Tibial artery (tissue), 4 donors: ENCODE measurements at regions not wholly inside any gene's neighbourhood (a gene's known extent, or its start where the extent isn't known, plus 50 kb on each side); places are given as distances from the start of the nearest gene placed in this dataset.

Source experiments
- DNase-seq, 2 donors: peaks; one replicate each; pipeline ENCODE4 v3.0.0-alpha.2; 2019
- H3K27ac ChIP-seq, 2 donors: fragments of 200-600 bp; sonication (generic) in 1 of 2; 1 replicate in 1 of 2; 2 replicates in 1 of 2; pipeline ENCODE4 v1.5.1; 2018 to 2019; ENCODE audit warnings: mild to moderate bottlenecking in 1 of 2
- H3K27me3 ChIP-seq, 2 donors: fragments of 200-600 bp; sonication (generic) in 1 of 2; one replicate each; pipeline versions ENCODE4 v1.5.1 to v1.6.0; 2016 to 2019
- H3K36me3 ChIP-seq, 3 donors: fragments of 200-600 bp; sonication (generic) in 2 of 3; one replicate each; pipeline ENCODE4 v1.5.1; 2016 to 2019; ENCODE audit warnings: mild to moderate bottlenecking in 2 of 3
- H3K4me1 ChIP-seq, 4 donors: fragments of 200-600 bp; sonication (generic) in 2 of 4; 1 replicate in 3 of 4; 2 replicates in 1 of 4; pipeline ENCODE4 v1.5.1; 2016 to 2019
- H3K4me3 ChIP-seq, 2 donors: fragments of 200-600 bp; sonication (generic) in 1 of 2; 1 replicate in 1 of 2; 2 replicates in 1 of 2; pipeline ENCODE4 v1.5.1; 2018 to 2019; ENCODE audit warnings: mild to moderate bottlenecking in 2 of 2
- H3K9me3 ChIP-seq, 3 donors: fragments of 200-600 bp; sonication (generic) in 1 of 3; one replicate each; pipeline ENCODE4 v1.5.1; 2016 to 2019
- intact Hi-C: fragments of 100-400 bp; cut with DNase I; formaldehyde crosslinking; loops from one replicate; pipeline ENCODE4 v1.15.0; 2023; ENCODE audit warnings: low total_unique reads
- TF ChIP-seq, protein P1 (sequence below), 2 experiments: fragments of 200-600 bp in 1 of 2; fragments of 450-650 bp in 1 of 2; IDR thresholded peaks; one replicate each; pipeline ENCODE4 v1.5.1; 2017 to 2019; ENCODE audit warnings: antibody characterized with exemption in 2 of 2, mild to moderate bottlenecking in 1 of 2, moderate library complexity in 1 of 2

DNA sequence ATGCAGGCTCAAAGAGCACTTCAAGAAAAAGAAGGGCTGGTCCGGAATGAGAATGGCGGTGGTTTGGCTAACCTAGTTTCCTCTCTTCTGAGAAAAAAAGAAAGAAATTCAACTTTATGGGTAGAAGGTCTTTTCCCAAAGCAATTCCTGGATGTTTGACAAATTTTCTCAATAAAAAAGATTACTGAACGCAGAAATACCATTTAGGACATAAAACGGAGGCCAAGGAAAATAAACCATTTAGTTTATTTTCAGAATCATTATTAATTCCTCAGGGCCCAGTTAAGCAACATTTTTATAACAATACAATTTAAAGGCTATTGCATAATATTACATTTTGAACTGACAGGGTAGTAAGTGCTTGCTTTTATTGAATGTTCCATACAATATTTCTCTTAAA, 284.6 kb upstream of the ANKRD30A start:
- Histone ChIP-seq H3K4me3 (no peak overlapping the region), H3K27ac (no peak overlapping the region), H3K4me1 (peaks cover 0 to 5% (median 0%) of the 10 kb centered on the region in 4 donors), H3K9me3 (no peaks in the 10 kb centered on the region), H3K27me3 (no peaks in the 10 kb centered on the region), H3K36me3 (no peaks in the 10 kb centered on the region)
- no peak for DNase-seq
- TF ChIP-seq, protein P1, sequence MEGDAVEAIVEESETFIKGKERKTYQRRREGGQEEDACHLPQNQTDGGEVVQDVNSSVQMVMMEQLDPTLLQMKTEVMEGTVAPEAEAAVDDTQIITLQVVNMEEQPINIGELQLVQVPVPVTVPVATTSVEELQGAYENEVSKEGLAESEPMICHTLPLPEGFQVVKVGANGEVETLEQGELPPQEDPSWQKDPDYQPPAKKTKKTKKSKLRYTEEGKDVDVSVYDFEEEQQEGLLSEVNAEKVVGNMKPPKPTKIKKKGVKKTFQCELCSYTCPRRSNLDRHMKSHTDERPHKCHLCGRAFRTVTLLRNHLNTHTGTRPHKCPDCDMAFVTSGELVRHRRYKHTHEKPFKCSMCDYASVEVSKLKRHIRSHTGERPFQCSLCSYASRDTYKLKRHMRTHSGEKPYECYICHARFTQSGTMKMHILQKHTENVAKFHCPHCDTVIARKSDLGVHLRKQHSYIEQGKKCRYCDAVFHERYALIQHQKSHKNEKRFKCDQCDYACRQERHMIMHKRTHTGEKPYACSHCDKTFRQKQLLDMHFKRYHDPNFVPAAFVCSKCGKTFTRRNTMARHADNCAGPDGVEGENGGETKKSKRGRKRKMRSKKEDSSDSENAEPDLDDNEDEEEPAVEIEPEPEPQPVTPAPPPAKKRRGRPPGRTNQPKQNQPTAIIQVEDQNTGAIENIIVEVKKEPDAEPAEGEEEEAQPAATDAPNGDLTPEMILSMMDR (IDR thresholded peaks at IDR 0.05), result no peak
- intact Hi-C loops, result no loop called here

DNA sequence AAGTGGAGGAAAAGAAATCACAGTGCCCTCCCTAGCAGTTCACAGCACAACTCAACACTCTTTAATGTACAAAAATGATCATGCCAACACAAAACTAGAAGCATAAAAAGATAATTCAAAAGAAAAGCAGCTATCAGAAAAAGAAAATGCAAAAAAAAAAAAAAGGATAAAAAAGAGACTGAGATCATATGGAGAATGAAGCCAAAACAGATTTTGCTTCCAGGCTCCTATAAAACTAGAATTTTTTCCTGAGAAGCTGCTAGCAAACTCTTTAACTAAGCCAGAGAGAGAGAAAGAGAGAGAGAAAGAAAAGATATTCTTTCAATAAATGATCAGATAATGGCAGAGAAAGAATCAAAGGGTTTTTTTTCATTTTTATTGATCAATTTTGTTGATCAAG, 288.0 kb upstream of the ANKRD30A start:
- Histone ChIP-seq H3K36me3 (no peaks in the 10 kb centered on the region), H3K4me1 (peaks cover 0 to 5% (median 0%) of the 10 kb centered on the region in 4 donors), H3K4me3 (no peak overlapping the region), H3K27me3 (no peaks in the 10 kb centered on the region), H3K27ac (no peak overlapping the region), H3K9me3 (no peaks in the 10 kb centered on the region)
- TF ChIP-seq, protein P1 (IDR thresholded peaks at IDR 0.05), result no peak
- DNase-seq, result no peak
- intact Hi-C loops, result no loop called here

DNA sequence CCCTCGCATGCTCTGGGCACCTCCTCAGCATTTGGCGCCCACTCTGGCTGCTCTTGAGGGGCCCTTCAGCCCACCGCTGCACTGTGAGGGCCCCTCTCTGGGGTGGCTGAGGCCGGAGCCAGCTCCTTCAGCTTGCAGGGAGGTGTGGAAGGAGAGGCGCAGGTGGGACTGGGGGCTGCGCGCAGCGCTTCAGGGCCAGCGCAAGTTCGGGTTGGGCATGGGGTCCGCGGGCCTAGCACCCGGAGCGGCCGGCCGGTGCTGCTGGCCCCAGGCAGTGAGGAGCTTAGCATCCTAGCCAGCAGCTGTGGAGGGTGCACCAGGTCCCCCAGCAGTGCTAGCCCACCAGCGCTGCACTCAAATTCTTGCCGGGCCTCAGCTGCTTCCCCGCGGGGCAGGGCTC, 305.6 kb upstream of the ANKRD30A start:
- no peaks in the 10 kb centered on the region for H3K27me3 ChIP-seq
- H3K4me1 ChIP-seq, result no peaks in the 10 kb centered on the region
- no peak overlapping the region for H3K27ac ChIP-seq
- DNase-seq, result no peak
- no peak overlapping the region for H3K4me3 ChIP-seq
- H3K9me3 ChIP-seq, result no peaks in the 10 kb centered on the region
- TF ChIP-seq, protein P1 (IDR thresholded peaks at IDR 0.05), result no peak
- H3K36me3 ChIP-seq, result no peaks in the 10 kb centered on the region
- intact Hi-C loops, result no loop called here

DNA sequence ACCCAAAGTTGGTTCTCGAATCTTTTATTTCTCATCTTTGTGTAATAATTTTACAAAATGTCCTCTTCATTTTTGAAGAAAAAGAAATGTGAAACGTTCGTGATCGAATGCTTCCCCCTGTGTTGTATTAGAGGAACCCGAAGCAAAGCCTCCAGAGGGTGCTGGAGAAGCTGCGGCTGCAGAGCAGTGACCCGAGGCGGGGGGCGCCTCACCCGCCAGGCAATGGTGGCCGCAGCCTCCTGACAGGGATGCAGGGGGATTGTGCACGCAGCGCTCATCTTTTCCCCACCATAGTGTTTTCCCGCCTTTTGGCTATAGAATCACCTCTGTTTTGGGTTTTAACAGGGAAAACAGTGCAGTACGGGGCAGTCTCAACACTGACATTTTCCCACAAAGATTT, 307.5 kb upstream of the ANKRD30A start:
- H3K9me3 ChIP-seq, result no peaks in the 10 kb centered on the region
- H3K27me3 ChIP-seq, result no peaks in the 10 kb centered on the region
- H3K4me1 ChIP-seq, result no peaks in the 10 kb centered on the region
- no peak for DNase-seq
- no peak overlapping the region for H3K4me3 ChIP-seq
- H3K36me3 ChIP-seq, result no peaks in the 10 kb centered on the region
- intact Hi-C loops, result no loop called here
- no peak overlapping the region for H3K27ac ChIP-seq
- TF ChIP-seq, protein P1 (IDR thresholded peaks at IDR 0.05), result no peak

DNA sequence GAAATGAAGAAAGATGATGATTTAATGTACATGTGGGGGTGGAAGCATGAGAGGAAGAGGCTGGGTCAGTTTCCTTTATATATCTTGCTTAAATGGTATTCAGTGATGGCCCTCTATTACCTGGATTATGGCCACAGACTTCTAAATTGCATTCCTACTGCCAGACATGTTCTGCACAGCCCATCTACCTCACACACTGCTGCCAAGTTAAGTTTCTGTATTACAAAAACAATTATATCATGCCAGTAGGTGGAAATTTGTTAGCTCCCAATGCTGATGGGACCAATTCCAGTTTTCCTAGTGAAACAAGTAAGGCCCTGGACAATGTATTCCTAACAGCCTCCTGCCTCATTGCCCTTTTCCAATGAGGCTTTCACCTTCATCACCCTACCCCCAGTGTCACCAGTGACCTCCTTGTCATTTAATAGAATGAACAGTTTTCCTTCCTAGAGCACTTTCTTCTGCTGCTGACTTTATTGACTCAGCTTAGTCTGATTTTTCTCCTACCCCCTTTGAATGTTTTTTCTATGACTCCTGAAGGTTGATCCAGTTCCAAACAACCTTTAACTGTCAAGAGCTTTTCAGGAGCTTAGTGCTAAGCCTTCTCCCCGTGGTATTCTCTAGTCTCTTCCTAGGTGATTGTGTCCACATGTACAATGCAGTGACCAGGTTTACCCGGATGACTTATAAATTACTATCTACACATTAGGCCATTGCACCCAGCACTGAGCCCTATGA, 316.6 kb upstream of the ANKRD30A start:
- Histone ChIP-seq H3K27ac (no peak overlapping the region), H3K36me3 (no peaks in the 10 kb centered on the region), H3K27me3 (no peaks in the 10 kb centered on the region), H3K9me3 (no peaks in the 10 kb centered on the region), H3K4me3 (no peak overlapping the region), H3K4me1 (peaks cover 0 to 9% (median 2%) of the 10 kb centered on the region in 4 donors)
- intact Hi-C loops, result no loop called here
- no peak for DNase-seq
- TF ChIP-seq, protein P1 (IDR thresholded peaks at IDR 0.05), result no peak
